Effector memory CD8-positive, alpha-beta T cell (primary cell): ENCODE measurements at regions not wholly inside any gene's neighbourhood (a gene's known extent, or its start where the extent isn't known, plus 50 kb on each side); places are given as distances from the start of the nearest gene placed in this dataset.
A peak's percentile ranks its signal among the peaks of the same experiment; 100 is the strongest.

Experiments used
- ATAC-seq: fragments of 150-1000 bp; cut with Tn5 transposase; replicated peaks from 2 replicates; pipeline ENCODE4 v1.10.0; 2021; ENCODE audit warnings: mild to moderate bottlenecking, moderate library complexity
- DNase-seq, 3 experiments: peaks; one replicate each; pipeline ENCODE4 v3.0.0; 2021
- H3K27ac Mint-ChIP-seq, 2 donors: one replicate each; pipeline ENCODE4 v1.8.0; 2022; ENCODE audit warnings: mild to moderate bottlenecking in 2 of 2, mixed read lengths in 2 of 2, moderate library complexity in 2 of 2
- H3K27me3 Mint-ChIP-seq, 2 donors: one replicate each; pipeline ENCODE4 v1.8.0; 2022; ENCODE audit warnings: mixed read lengths in 2 of 2
- H3K36me3 Mint-ChIP-seq: one replicate; pipeline ENCODE4 v1.8.0; 2022; ENCODE audit warnings: mild to moderate bottlenecking, moderate library complexity, mixed read lengths; ENCODE audit not compliant: insufficient read depth
- H3K4me1 Mint-ChIP-seq, 2 donors: one replicate each; pipeline ENCODE4 v1.8.0; 2022; ENCODE audit warnings: low read depth in 2 of 2, mixed read lengths in 2 of 2
- H3K4me3 Mint-ChIP-seq, 2 donors: one replicate each; pipeline ENCODE4 v1.8.0; 2022; ENCODE audit warnings: mild to moderate bottlenecking in 2 of 2, mixed read lengths in 2 of 2, moderate library complexity in 2 of 2
- H3K9me3 Mint-ChIP-seq, 2 donors: one replicate each; pipeline ENCODE4 v1.8.0; 2022; ENCODE audit warnings: mixed read lengths in 2 of 2

- DNase-seq (no peak), ATAC-seq (no peak)
- no peak overlapping the region for H3K27ac Mint-ChIP-seq
- no peaks in the 10 kb centered on the region for H3K36me3 Mint-ChIP-seq
- peaks cover 35 to 42% of the 10 kb centered on the region in 2 donors for H3K27me3 Mint-ChIP-seq
- H3K4me1 Mint-ChIP-seq: no peaks in the 10 kb centered on the region
- no peaks in the 10 kb centered on the region for H3K9me3 Mint-ChIP-seq
- peak overlapping the region in 1 of 2 donors; percentile 7 for H3K4me3 Mint-ChIP-seq
Observed at GRCh38 chr13:72657379-72657778, 70.0 kb downstream of the MZT1 start.

- no peak overlapping the region for H3K4me3 Mint-ChIP-seq
- H3K27ac Mint-ChIP-seq: no peak overlapping the region
Observed at GRCh38 chr13:72656357-72656756, 71.1 kb downstream of the MZT1 start.

GRCh38 chr13:72653506-72653905, 73.9 kb downstream of the MZT1 start:
- H3K36me3 Mint-ChIP-seq: no peaks in the 10 kb centered on the region
- H3K27me3 Mint-ChIP-seq: peaks cover 28 to 63% of the 10 kb centered on the region in 2 donors
- no peak for DNase-seq
- no peak for ATAC-seq
- H3K4me1 Mint-ChIP-seq: no peaks in the 10 kb centered on the region
- H3K9me3 Mint-ChIP-seq: no peaks in the 10 kb centered on the region
- H3K4me3 Mint-ChIP-seq: no peak overlapping the region
- H3K27ac Mint-ChIP-seq: no peak overlapping the region

More at GRCh38 chr13:72656357-72656756, 71.1 kb downstream of the MZT1 start:
- H3K4me1 Mint-ChIP-seq: no peaks in the 10 kb centered on the region
- H3K9me3 Mint-ChIP-seq: no peaks in the 10 kb centered on the region
- no peaks in the 10 kb centered on the region for H3K36me3 Mint-ChIP-seq
- no peak for ATAC-seq
- H3K27me3 Mint-ChIP-seq: peaks cover 35 to 43% of the 10 kb centered on the region in 2 donors
- no peak for DNase-seq

GRCh38 chr13:72652681-72653080, 74.7 kb downstream of the MZT1 start:
- Mint-ChIP-seq H3K4me3 (no peak overlapping the region), H3K4me1 (no peaks in the 10 kb centered on the region), H3K9me3 (no peaks in the 10 kb centered on the region), H3K27me3 (peaks cover 21 to 56% of the 10 kb centered on the region in 2 donors), H3K27ac (no peak overlapping the region), H3K36me3 (no peaks in the 10 kb centered on the region)
- DNase-seq (no peak), ATAC-seq (no peak)

GRCh38 chr13:72651144-72651543, 76.3 kb downstream of the MZT1 start:
- Mint-ChIP-seq H3K9me3 (no peaks in the 10 kb centered on the region), H3K36me3 (no peaks in the 10 kb centered on the region), H3K27me3 (peaks cover 29 to 49% of the 10 kb centered on the region in 2 donors), H3K27ac (no peak overlapping the region), H3K4me1 (no peaks in the 10 kb centered on the region), H3K4me3 (no peak overlapping the region)
- ATAC-seq (no peak), DNase-seq (no peak)

GRCh38 chr13:72650051-72650700, 77.3 kb downstream of the MZT1 start:
- peaks cover 29 to 49% of the 10 kb centered on the region in 2 donors for H3K27me3 Mint-ChIP-seq
- H3K4me3 Mint-ChIP-seq: no peak overlapping the region
- DNase-seq (no peak), ATAC-seq (no peak)
- H3K4me1 Mint-ChIP-seq: no peaks in the 10 kb centered on the region
- H3K36me3 Mint-ChIP-seq: no peaks in the 10 kb centered on the region
- no peak overlapping the region for H3K27ac Mint-ChIP-seq
- no peaks in the 10 kb centered on the region for H3K9me3 Mint-ChIP-seq

- DNase-seq (no peak), ATAC-seq (no peak)
- Mint-ChIP-seq H3K27ac (no peak overlapping the region), H3K36me3 (no peaks in the 10 kb centered on the region), H3K4me1 (no peaks in the 10 kb centered on the region), H3K4me3 (no peak overlapping the region), H3K9me3 (no peaks in the 10 kb centered on the region), H3K27me3 (peaks cover 23 to 51% of the 10 kb centered on the region in 2 donors)
Observed at GRCh38 chr13:72648513-72649065, 78.8 kb downstream of the MZT1 start.

- DNase-seq (no peak), ATAC-seq (no peak)
- Mint-ChIP-seq H3K27me3 (peaks cover 21 to 48% of the 10 kb centered on the region in 2 donors), H3K27ac (no peak overlapping the region), H3K36me3 (no peaks in the 10 kb centered on the region), H3K9me3 (no peaks in the 10 kb centered on the region), H3K4me1 (no peaks in the 10 kb centered on the region), H3K4me3 (no peak overlapping the region)
Observed at GRCh38 chr13:72647422-72647821, 80.0 kb downstream of the MZT1 start.

- H3K27me3 Mint-ChIP-seq: peaks cover 27 to 47% of the 10 kb centered on the region in 2 donors
- no peaks in the 10 kb centered on the region for H3K9me3 Mint-ChIP-seq
- H3K36me3 Mint-ChIP-seq: no peaks in the 10 kb centered on the region
- H3K27ac Mint-ChIP-seq: no peak overlapping the region
- H3K4me1 Mint-ChIP-seq: no peaks in the 10 kb centered on the region
- DNase-seq: no peak
- no peak overlapping the region for H3K4me3 Mint-ChIP-seq
- no peak for ATAC-seq
Observed at GRCh38 chr13:72645521-72645920, 81.9 kb downstream of the MZT1 start.

GRCh38 chr13:72643311-72643989, 84.0 kb downstream of the MZT1 start:
- no peaks in the 10 kb centered on the region for H3K9me3 Mint-ChIP-seq
- ATAC-seq: no peak
- H3K36me3 Mint-ChIP-seq: no peaks in the 10 kb centered on the region
- DNase-seq: peak; percentile 12 to 30 (median 21)
- H3K4me1 Mint-ChIP-seq: no peaks in the 10 kb centered on the region
- H3K27ac Mint-ChIP-seq: no peak overlapping the region
- no peak overlapping the region for H3K4me3 Mint-ChIP-seq
- peaks cover 23 to 32% of the 10 kb centered on the region in 2 donors for H3K27me3 Mint-ChIP-seq

GRCh38 chr13:72639377-72639776, 88.1 kb downstream of the MZT1 start:
- H3K9me3 Mint-ChIP-seq: no peaks in the 10 kb centered on the region
- no peak for DNase-seq
- peaks cover 14 to 17% of the 10 kb centered on the region in 2 donors for H3K27me3 Mint-ChIP-seq
- H3K4me3 Mint-ChIP-seq: no peak overlapping the region
- no peak overlapping the region for H3K27ac Mint-ChIP-seq
- peaks cover 3% of the 10 kb centered on the region for H3K36me3 Mint-ChIP-seq
- no peaks in the 10 kb centered on the region for H3K4me1 Mint-ChIP-seq
- ATAC-seq: no peak

GRCh38 chr13:72638059-72638815, 89.2 kb downstream of the MZT1 start:
- no peak for ATAC-seq
- Mint-ChIP-seq H3K27ac (no peak overlapping the region), H3K4me3 (no peak overlapping the region)

GRCh38 chr13:72637561-72637960, 89.9 kb downstream of the MZT1 start:
- Mint-ChIP-seq H3K9me3 (no peaks in the 10 kb centered on the region), H3K27me3 (peaks cover 14 to 17% of the 10 kb centered on the region in 2 donors), H3K4me3 (no peak overlapping the region), H3K36me3 (peaks cover 3% of the 10 kb centered on the region), H3K27ac (no peak overlapping the region), H3K4me1 (no peaks in the 10 kb centered on the region)
- ATAC-seq (no peak), DNase-seq (no peak)

More at GRCh38 chr13:72638059-72638815, 89.2 kb downstream of the MZT1 start:
- peaks cover 14 to 17% of the 10 kb centered on the region in 2 donors for H3K27me3 Mint-ChIP-seq
- H3K9me3 Mint-ChIP-seq: no peaks in the 10 kb centered on the region
- peaks cover 3% of the 10 kb centered on the region for H3K36me3 Mint-ChIP-seq
- H3K4me1 Mint-ChIP-seq: no peaks in the 10 kb centered on the region
- DNase-seq: no peak
